IPS-18c (cell line): ENCODE measurements at regions not wholly inside any gene's neighbourhood (a gene's known extent, or its start where the extent isn't known, plus 50 kb on each side); places are given as distances from the start of the nearest gene placed in this dataset.
"Not testable (repeated sequence)": the region's sequence is repeated elsewhere in the genome, so short reads cannot be mapped to it uniquely, and the experiment has no call there.

Experiments used
- H3K4me3 ChIP-seq: 2 replicates; pipeline ENCODE4 v1.7.0; 2013; ENCODE audit warnings: low read depth, mild to moderate bottlenecking, low read length, moderate library complexity; ENCODE audit not compliant: insufficient read depth
- H3K9me3 ChIP-seq: one replicate; pipeline ENCODE4 v1.6.1; 2013; ENCODE audit warnings: mild to moderate bottlenecking, low read length, moderate library complexity; ENCODE audit not compliant: control insufficient read depth, insufficient read depth

DNA sequence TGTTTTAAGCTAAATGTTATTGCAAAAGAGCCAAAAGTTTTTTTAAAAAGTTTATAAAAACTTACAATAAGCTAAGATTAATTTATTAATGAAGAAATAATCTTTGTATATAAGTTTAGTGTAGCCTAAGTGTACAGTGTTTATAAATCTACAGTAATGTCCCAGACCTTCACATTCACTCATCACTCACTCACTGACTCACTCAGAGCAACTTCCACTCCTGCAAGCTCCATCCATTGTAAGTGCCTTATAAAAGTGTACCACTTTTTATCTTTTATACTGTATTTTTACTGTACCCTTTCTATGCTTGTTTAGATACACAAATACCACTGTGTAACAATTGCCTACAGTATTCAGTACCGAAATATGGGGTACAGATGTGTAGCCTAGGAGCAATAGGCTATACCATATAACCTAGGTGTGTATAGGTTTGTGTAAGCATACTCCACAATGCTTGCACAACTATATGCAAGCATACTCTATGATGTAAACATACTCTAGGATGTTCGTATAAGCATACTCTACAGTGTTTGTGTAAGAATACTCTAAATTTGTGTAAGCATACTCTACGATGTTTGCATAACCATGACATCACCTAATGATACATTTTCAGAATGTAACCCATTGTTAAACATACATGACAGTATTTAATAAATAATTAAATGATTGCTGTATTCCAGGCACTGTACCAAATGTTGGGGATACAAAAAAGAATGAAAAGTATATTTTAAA, 953.0 kb downstream of the KCNA4 start:
- no peaks in the 10 kb centered on the region for H3K9me3 ChIP-seq

DNA sequence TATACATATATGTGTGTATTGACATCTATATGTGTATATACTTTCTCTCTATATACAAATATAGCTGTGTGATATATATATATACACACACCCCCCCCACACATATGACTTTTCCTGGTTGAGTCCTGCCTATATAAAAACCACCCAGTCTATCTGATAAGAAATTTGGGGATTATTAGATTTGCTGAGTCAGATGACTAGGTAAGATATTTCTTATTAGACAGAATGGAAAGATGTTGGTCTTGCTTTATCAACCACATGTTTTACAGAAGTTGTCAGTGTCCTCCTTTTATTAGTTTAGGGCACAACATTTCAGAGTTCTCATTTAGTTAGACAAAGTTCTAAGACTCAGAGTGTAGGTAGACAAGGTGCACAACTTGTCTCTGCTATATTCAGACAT, 953.3 kb downstream of the METTL15 start:
- peaks cover 1% of the 10 kb centered on the region for H3K9me3 ChIP-seq

More for the DNA sequence above, 953.0 kb downstream of the KCNA4 start:
- H3K4me3 ChIP-seq: no peak overlapping the region

DNA sequence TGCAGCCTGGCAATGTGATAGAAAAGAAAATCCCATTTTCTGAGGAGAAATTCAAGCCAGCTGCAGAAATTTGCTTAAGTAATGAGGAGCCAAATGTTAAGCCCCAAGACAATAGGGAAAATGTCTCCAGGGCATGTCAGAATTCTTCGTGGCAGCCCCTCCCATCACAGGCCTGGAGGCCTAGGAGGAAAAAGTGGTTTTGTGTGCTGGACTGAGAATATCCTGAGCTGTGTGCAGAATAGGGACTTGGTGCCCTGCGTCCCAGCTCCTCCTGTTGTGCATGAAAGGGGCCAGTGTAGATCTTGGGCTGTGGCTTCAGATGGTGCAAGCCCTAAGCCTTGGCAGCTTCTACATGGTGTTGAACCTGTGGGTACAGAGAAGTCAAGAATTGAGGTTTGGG, 948.3 kb downstream of the METTL15 start:
- not testable (repeated sequence) for H3K4me3 ChIP-seq, H3K9me3 ChIP-seq

More for the DNA sequence above, 953.3 kb downstream of the METTL15 start:
- H3K4me3 ChIP-seq: no peak overlapping the region

DNA sequence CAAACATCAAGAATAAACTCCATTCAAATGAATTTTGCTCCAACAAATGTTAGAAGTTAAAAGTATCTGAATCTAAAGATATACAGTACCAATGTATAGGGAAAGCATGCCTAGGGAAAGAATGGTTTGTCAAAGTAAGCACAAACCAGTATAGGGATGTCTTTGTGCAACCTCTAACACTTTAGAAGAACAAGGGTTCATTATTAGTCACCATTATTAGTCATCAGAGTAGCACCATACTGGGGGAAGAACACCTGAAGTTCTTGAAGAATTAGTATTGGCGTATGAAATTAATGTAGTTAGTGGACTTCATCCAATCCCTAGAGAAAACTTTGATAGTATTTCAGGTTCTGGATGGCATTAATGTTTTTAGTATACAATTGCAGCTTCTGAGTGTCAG, 943.7 kb downstream of the METTL15 start:
- Histone ChIP-seq H3K9me3 (peaks cover 6% of the 10 kb centered on the region), H3K4me3 (no peak overlapping the region)

DNA sequence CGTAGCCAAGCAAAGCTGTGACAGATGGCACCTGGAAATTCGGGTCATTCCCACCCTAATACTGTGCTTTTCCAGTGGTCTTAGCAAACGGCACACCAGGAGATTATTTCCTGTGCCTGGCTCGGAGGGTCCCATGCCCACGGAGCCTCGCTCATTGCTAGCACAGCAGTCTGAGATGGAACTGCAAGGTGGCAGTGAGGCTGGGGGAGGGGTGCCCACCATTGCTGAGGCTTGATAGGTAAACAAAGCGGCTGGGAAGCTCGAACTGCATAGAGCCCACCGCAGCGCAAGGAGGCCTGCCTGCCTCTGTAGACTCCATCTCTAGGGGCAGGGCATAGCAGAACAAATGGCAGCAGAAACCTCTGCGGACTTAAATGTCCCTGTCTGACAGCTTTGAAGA, 942.8 kb downstream of the METTL15 start:
- H3K4me3 ChIP-seq, H3K9me3 ChIP-seq: not testable (repeated sequence)

DNA sequence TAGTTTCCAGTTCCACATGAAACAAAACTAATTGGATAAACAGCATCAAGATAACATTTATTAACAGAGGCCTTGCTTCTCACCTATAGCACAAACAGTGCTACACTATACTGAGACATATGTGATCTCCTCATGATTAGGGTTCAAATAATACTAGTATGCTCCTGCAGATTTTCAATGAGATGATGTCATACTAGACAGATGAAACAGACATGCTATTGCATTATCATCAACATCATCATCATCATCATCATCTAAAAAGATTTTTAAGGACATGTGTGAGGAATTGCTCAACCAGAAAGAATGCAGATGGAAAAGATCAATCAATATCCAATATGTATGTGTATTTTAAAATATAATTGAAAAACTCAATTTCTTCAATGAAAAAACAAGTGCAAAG, 932.3 kb downstream of the METTL15 start:
- Histone ChIP-seq H3K9me3 (no peaks in the 10 kb centered on the region), H3K4me3 (no peak overlapping the region)

DNA sequence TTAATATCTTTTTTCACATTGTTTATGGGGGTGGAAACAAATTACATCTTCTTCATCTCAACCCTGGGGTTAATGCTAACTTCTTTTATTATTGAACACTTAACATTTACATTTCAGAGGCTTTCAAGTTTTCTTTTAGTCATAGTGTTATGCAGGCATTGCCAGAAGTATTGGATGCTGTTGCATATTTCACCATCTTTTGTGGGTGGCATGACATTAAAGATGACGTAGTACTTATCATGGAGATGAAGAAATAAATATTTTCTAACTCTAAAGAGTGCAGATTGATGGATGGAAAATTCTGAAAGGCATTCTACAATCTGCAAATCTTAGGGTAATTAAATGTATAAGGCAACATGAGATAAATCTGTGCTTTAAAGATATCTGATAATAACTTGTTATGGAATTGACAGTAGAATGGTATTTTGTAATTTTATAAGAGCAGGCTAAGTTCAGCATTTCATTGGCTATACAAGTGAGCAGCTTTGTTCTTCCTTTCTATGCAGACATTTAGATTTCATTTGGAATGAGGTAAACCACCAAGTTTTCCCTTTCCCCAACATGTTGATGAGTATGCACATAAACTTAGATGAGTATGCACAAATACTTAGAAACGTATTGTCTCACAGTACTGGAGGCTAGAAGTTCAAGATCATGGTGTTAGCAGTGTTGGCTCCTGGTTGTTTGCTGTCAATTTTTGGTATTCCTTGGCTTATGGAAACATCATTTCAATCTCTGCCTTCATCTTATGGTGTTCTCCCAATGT, 924.4 kb downstream of the METTL15 start:
- Histone ChIP-seq H3K9me3 (no peaks in the 10 kb centered on the region), H3K4me3 (no peak overlapping the region)

DNA sequence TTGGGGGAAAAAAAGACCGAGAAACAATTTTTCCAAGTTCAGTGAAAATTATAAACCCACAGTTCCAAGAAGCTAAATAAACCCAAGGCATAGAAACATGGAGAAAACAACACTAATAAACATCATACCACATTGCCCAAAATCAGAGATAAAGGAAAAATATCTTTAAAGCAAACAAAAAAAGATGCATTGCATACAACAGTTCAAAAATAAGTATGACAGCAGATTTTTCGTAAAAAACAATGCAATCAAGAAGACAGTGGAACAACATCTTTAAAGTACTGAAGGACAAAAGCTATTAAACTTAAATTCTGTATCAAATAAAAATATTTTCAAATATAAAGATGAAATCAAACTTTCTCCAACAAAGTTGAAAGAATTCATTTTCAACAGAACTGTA, 921.3 kb downstream of the METTL15 start:
- Histone ChIP-seq H3K4me3 (no peak overlapping the region), H3K9me3 (no peaks in the 10 kb centered on the region)

DNA sequence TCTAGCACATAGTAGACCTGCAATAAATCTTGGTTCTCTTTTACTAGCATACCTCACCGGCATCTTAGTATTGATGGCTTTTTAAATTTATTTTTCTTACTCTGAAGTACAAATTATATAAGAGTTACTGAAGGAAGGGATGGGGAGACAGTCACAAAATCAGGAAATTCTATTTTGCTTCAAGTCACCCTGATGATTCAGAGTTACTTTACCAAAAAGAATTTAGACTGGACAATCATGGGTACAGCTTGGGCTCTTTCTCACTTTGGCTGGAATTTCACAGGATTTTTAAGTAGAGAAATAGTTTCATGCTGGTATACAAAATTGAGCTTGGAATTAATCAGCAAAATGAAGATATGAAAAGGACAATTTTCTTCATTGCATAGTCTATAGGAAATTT, 919.2 kb downstream of the METTL15 start:
- Histone ChIP-seq H3K4me3 (no peak overlapping the region), H3K9me3 (no peaks in the 10 kb centered on the region)

DNA sequence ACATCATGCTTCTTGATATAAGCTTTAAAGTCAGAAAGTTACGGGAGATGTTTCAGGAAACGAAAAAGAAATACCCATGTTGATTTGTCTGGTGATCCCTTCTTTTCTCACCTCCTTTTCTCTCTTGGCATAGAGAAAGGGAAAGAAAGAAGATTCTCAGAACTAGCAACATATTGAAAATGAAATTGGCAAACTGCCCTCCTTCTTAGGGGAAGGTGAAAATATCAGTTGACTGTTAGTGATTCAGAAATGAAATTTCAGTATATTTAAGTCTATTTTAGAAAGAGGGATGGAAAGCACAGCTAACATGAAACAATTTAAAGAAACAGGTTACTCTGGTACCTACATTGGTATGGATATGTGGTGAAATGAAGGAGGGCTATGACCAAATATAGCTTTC, 918.1 kb downstream of the METTL15 start:
- no peaks in the 10 kb centered on the region for H3K9me3 ChIP-seq
- H3K4me3 ChIP-seq: no peak overlapping the region

DNA sequence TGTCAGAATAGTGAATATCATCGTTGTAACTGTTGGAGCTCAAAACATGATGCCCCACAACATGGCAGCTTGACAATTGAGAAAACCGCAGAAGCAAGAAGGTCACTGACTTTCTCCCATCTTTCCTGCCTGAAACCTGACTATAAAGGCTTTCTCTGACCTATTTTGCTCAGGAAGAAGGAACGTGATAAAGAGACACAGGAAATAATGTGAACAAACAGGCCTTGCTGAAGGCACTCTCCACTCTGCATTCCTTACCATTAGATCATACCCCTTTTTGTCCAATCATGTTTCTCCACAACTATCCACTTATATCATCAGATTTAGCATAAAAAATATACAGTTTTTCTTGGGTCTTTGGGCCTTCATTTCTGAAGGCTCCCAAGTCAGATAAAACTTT, 916.8 kb downstream of the METTL15 start:
- no peak overlapping the region for H3K4me3 ChIP-seq
- no peaks in the 10 kb centered on the region for H3K9me3 ChIP-seq

DNA sequence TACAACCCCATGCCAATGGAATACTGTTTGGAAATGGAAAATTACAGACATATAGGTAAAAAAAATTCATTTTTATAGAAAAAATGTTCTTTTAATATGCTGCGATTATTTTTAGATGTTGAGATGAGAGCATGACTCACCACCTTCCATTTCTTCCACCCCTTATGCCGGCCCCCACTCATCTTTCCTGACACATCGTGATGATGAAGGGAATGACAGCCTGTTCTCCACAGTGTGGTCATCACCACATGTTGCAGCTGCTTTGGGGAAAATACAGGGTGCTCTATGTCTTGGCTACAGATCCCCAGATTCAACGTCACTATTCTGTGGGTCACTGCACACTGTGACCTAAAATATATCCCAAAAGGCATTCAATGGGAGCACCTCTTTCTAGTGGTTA, 916.2 kb downstream of the METTL15 start:
- Histone ChIP-seq H3K9me3 (no peaks in the 10 kb centered on the region), H3K4me3 (no peak overlapping the region)

DNA sequence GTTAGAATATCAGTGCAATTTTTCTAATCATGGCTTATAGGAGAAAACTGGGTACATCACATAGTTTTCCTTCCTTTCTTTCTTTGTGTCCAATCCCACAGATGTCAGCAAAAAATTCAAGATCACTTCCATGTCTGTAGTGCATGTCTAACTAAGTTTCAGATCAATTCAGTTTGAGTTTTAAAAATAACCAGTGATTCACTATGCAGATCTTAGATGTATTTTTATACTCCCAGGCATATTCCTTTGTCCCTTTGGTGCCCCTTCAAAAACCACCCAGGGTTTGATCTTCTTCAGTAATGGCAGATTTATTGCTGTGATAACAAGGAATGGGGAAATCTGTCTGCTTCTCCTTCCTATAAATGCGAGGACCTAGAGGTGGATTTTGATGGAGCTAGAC, 915.6 kb downstream of the METTL15 start:
- H3K4me3 ChIP-seq: no peak overlapping the region
- no peaks in the 10 kb centered on the region for H3K9me3 ChIP-seq

DNA sequence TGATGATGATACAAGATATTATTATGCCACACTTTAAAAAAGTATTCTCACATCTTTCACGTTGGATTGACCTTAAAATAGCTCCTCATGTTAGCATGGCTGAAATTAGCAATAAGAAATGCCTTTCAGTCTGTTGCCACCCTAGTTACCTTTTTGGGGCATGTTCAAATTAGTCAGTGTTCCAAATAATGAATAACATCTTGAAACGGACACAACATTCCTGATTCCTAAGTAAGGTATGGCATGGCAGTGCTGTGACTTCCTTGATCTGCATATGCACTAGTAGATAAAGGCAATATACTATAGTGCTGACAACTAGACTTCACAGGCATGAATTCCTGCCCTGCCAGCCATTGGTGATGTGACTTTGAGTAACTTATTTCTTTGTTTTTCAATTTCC, 914.5 kb downstream of the METTL15 start:
- Histone ChIP-seq H3K9me3 (no peaks in the 10 kb centered on the region), H3K4me3 (no peak overlapping the region)

DNA sequence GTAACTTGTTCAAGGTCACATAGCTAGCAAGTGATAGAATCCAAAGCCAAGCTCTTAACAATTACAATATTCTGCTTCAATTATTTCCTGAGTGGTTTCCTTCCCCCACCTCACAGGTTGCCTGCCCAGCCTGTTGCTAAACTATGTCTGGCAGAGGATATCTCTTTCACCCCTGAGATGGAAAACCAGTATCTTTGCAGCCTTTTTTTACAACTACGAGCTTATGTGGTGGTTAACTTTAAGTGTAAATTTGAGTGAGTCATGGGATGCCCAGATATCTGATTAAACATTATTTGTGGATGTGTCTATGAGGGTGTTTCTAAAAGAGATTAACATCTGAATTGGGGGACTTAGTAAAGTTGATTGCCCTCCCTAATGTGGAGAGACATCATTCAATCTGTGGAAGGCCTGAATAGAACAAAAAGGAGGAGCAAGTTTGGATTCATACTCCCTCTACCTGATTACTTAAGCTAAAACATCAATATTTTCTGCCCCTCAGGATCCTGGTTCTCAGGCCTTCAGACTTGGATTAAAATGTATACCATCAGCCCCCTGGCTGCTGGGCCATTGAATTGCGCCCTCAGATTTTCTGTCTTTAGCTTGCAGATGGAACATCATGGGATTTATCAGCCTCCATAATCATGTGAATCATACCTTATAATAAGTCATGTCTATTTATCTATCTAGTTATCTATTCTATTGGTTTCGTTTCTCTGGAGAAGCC, 911.9 kb downstream of the METTL15 start:
- H3K4me3 ChIP-seq: no peak overlapping the region

DNA sequence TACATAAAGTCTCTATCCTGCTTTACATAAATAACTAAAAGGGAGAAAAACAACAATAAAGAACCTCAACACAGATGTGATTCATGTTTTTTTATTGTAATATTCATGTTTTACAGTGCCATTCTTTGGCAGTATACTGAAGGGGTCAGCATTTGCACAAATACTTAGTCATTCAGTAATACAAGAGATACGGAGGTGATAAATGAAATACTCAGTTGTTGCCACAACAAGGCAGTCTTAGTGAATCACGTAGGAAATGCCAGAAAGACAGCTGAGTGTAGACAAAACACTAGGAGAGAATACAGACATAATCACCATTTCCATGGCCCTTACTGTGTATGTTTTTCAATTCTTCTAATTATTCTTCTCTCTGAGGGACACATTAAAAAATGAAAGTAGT, 910.4 kb downstream of the METTL15 start:
- H3K9me3 ChIP-seq: no peaks in the 10 kb centered on the region
- no peak overlapping the region for H3K4me3 ChIP-seq

More for the DNA sequence above, 911.9 kb downstream of the METTL15 start:
- H3K9me3 ChIP-seq: no peaks in the 10 kb centered on the region

DNA sequence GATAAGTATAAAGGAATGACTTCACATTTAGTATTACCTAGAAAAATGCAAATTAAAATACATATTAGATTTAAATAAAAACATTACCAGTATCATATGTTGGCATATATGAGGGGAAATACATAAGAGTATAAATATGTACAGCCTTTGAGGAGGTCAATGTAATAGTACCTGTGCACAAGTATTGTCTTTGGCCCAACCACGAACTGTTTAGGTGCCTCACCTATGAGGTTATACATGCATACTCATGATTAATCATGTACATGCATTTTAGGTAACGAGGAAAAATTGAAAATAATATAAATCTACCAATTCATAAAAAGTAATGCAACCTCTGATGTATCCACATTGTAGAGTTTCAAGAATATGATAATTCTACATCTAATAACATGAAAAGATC, 909.8 kb downstream of the METTL15 start:
- no peak overlapping the region for H3K4me3 ChIP-seq
- H3K9me3 ChIP-seq: no peaks in the 10 kb centered on the region

DNA sequence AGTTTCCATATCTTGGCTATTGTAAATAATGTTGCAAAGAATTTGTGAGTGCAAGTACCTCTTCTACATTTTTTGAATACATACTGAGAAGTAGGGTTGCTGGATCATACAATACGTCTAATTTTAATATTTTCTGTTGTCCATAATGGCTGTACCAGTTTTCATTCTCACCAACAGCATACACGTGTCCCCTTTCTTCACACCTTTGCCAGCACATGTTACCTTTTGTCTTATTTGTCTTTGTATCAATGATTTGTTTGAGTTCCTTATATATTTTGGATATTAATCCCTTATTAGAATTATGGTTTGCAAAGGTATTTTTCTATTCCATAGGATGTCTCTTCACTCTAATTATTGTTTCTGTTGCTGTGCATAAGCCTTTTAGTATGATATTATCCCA, 904.3 kb downstream of the METTL15 start:
- Histone ChIP-seq H3K9me3 (no peaks in the 10 kb centered on the region), H3K4me3 (no peak overlapping the region)
